Bronchial epithelial cell (primary cell): ENCODE measurements at regions not wholly inside any gene's neighbourhood (a gene's known extent, or its start where the extent isn't known, plus 50 kb on each side); places are given as distances from the start of the nearest gene placed in this dataset.

ENCODE experiments used
- DNase-seq: peaks from one replicate; pipeline ENCODE4 v3.0.0-alpha.2; 2010; ENCODE audit warnings: low read depth
- FAIRE-seq: peaks from 2 replicates; lab custom pipeline; 2011; peaks lifted over from hg19 to GRCh38; lab: Jason Lieb, UNC
- H3K27me3 ChIP-seq: 2 replicates; pipeline ENCODE4 v1.5.1; 2011; ENCODE audit warnings: low read length; ENCODE audit not compliant: control insufficient read depth, insufficient read depth
- H3K36me3 ChIP-seq: 2 replicates; pipeline ENCODE4 v1.5.1; 2011; ENCODE audit warnings: low read length; ENCODE audit not compliant: control insufficient read depth, insufficient read depth
- H3K4me3 ChIP-seq: 2 replicates; pipeline ENCODE4 v1.5.1; 2011; ENCODE audit warnings: mild to moderate bottlenecking, low read depth, low read length, control low read depth
- CTCF ChIP-seq: IDR thresholded peaks from 2 replicates; pipeline ENCODE4 v1.5.1; 2011; ENCODE audit warnings: mild to moderate bottlenecking, moderate library complexity, low read length, control low read depth, inconsistent platforms; ENCODE audit not compliant: insufficient read depth, severe bottlenecking

DNA sequence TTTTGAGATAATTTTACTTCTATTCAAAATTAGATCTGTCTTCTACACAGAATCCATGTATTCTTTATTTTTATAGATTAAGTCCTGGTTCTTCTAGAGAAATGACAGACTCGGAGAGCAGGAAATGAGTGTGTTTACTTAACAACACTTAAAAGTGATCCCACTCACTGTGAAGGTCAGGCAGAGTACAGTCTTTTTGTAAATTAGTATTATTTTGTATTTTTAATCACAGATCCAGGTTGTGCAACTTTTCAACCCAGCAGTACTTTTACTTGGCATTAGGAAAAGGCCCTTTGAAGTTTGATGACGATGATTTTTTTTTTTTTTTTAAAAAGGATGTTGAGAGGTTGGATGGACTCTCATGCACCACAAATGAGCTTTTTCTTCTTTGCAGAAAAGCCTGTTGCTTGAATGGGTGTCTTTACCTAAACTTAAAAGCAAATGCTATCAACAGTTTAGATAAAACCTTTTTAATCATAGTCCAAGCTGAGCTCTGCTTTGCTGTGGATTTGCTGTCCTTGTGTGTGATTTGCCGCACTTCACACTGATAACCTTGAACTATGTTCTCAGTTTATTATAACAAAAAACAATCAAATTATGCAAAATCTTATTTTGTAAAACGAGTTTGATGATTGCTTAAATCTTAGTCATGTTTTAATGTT, 114.1 kb downstream of the MXRA5 start:
- no peak for FAIRE-seq
- no peak for TF ChIP-seq CTCF
- no peaks in the 10 kb centered on the region for H3K27me3 ChIP-seq
- H3K36me3 ChIP-seq, result no peaks in the 10 kb centered on the region
- no peak for DNase-seq
- H3K4me3 ChIP-seq, result no peak overlapping the region

DNA sequence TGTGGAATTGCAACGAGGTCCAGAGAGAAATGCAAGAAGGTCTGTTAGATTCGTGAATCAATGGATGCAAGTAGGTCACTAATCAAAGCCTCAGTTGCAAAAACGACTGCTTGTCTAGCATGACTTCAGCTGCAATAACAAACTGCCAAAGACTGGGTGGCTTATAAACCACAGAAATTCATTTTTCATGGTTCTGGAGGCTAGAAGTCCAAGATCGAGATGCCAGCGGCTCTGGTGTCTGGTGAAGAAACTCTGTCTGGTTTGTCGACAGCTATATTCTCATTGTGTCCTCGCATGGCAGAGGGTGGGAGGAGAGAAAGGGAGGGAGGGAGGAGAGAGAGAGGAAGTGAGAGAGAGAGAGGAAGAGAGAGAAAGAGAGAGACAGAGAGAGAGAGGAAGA, 114.7 kb downstream of the MXRA5 start:
- no peaks in the 10 kb centered on the region for H3K36me3 ChIP-seq
- DNase-seq (no peak), FAIRE-seq (no peak)
- H3K27me3 ChIP-seq, result no peaks in the 10 kb centered on the region
- no peak overlapping the region for H3K4me3 ChIP-seq
- no peak for TF ChIP-seq CTCF

- Histone ChIP-seq H3K36me3 (no peaks in the 10 kb centered on the region), H3K4me3 (no peak overlapping the region), H3K27me3 (no peaks in the 10 kb centered on the region)
- DNase-seq (no peak), FAIRE-seq (no peak)
- TF ChIP-seq CTCF, result no peak
These were observed 116.0 kb downstream of the MXRA5 start for GRCh38 chrX:3230496-3230895.

DNA sequence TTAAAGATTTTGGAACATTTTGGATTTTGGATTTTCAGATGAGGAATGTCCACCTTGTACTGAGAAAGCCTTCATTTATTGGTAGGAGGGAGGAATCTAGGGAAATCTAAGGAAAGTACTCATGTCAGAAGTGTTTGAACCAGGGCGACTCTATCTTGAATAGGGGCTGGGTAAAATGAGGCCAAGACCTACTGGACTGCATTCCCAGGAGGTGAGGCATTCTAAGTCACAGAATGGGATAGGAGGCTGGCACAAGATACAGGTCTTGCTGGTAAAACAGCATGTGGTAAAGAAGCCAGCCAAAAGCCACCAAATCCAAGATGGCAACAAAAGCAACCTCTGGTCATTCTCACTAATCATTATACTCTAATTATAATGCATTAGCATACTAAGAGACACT, 118.9 kb downstream of the MXRA5 start:
- Histone ChIP-seq H3K27me3 (no peaks in the 10 kb centered on the region), H3K36me3 (no peaks in the 10 kb centered on the region), H3K4me3 (no peak overlapping the region)
- DNase-seq (peak; percentile 21), FAIRE-seq (no peak)
- TF ChIP-seq CTCF, result no peak

GRCh38 chrX:3226087-3226486, 120.4 kb downstream of the MXRA5 start:
- FAIRE-seq (no peak), DNase-seq (no peak)
- H3K4me3 ChIP-seq, result no peak overlapping the region
- no peaks in the 10 kb centered on the region for H3K36me3 ChIP-seq
- TF ChIP-seq CTCF, result no peak
- H3K27me3 ChIP-seq, result no peaks in the 10 kb centered on the region

GRCh38 chrX:3221643-3222042, 124.8 kb downstream of the MXRA5 start:
- Histone ChIP-seq H3K36me3 (no peaks in the 10 kb centered on the region), H3K4me3 (no peak overlapping the region), H3K27me3 (no peaks in the 10 kb centered on the region)
- no peak for FAIRE-seq
- TF ChIP-seq CTCF, result no peak
- DNase-seq, result no peak
